ENCODE measurements at regions not wholly inside any gene's neighbourhood (a gene's known extent, or its start where the extent isn't known, plus 50 kb on each side); places are given as distances from the start of the nearest gene placed in this dataset.

DNA sequence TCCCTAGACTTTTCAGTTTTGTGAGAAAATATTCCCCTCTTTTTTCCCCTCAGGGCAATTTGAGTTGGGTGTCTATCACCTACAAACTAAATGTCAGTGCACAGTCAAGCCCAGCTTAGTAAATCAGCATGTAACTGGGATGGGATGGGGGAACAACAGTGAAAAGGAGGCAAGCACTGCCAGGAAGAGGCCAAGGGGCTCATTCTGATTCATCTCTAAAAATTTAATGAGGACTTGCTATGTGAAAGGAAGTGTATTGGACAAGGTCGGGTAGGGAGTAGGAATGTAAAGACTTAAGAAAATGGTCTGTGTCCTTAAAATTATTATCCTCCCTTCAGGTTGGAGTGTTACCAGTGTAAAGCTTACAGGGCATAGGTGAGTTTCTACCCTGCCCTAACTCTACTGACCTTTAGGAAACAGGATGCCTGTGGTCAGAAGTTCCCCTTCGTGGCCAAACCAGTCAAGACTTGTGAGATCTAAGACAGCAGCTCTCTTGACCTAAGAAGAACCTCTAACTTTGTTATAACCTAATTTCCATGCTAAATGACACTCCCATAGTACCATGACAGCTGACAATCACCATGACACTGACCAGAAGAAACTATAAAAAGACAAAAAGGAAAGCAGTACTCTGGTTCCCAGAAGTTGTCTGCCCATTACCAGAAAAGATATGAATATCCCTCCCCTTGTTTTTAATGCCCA lies 194.4 kb upstream of the LDB2 start:
- TF ChIP-seq CTCF (IDR thresholded peaks at IDR 0.05) (no peak), POLR2A (IDR thresholded peaks at IDR 0.05) (no peak), POLR2AphosphoS5 (IDR thresholded peaks at IDR 0.05) (no peak), EP300 (IDR thresholded peaks at IDR 0.05) (no peak)

All from suprapubic skin (tissue), 4 donors.